Uterus (tissue), 3 donors: ENCODE measurements at regions not wholly inside any gene's neighbourhood (a gene's known extent, or its start where the extent isn't known, plus 50 kb on each side); places are given as distances from the start of the nearest gene placed in this dataset. TPM values are rescaled to one million over a fixed set of nuclear protein-coding genes. Genes with fewer than 3 reads are reported as not detected.

Experiments used
- DNase-seq, 2 donors: peaks; one replicate each; pipeline ENCODE4 v3.0.0-alpha.2; 2019 to 2020
- H3K27ac ChIP-seq, 2 donors: fragments of 200-600 bp; sonication (generic); 1 replicate in 1 of 2; 2 replicates in 1 of 2; pipeline ENCODE4 v1.5.1; 2016 to 2018
- H3K27me3 ChIP-seq, 2 donors: fragments of 200-600 bp; sonication (generic); one replicate each; pipeline ENCODE4 v1.5.1; 2018 to 2019; ENCODE audit warnings: control low read depth in 1 of 2
- H3K36me3 ChIP-seq, 2 donors: fragments of 200-600 bp; sonication (generic); one replicate each; pipeline ENCODE4 v1.5.1; 2019; ENCODE audit warnings: control low read depth in 1 of 2
- H3K4me1 ChIP-seq, 2 donors: fragments of 200-600 bp; sonication (generic); one replicate each; pipeline ENCODE4 v1.5.1; 2018 to 2019; ENCODE audit warnings: control low read depth in 1 of 2
- H3K4me3 ChIP-seq, 2 donors: fragments of 200-600 bp; sonication (generic); 1 replicate in 1 of 2; 2 replicates in 1 of 2; pipeline ENCODE4 v1.5.1; 2018 to 2019; ENCODE audit warnings: mild to moderate bottlenecking in 1 of 2
- H3K9me3 ChIP-seq, 2 donors: fragments of 200-600 bp; sonication (generic); one replicate each; pipeline ENCODE4 v1.5.1; 2019; ENCODE audit warnings: control low read depth in 1 of 2
- POLR2A ChIP-seq, 2 donors: fragments of 450-650 bp; IDR thresholded peaks; one replicate each; pipeline ENCODE4 v1.6.1; 2016; ENCODE audit warnings: antibody characterized with exemption in 2 of 2, mild to moderate bottlenecking in 1 of 2, moderate library complexity in 1 of 2
- intact Hi-C: fragments of 100-400 bp; cut with DNase I; formaldehyde crosslinking; loops from one replicate; pipeline ENCODE4 v1.15.1; 2023; ENCODE audit warnings: low total_unique reads
- small RNA-seq: library from RNA; depleted of rRNA; stranded (forward); fragments of <200 nt; gene quantifications from one replicate; pipeline ENCODE3, GENCODE V24; 2016
- TF ChIP-seq, protein P1 (sequence below), 4 experiments: fragments of 200-600 bp in 2 of 4; fragments of 450-650 bp in 2 of 4; sonication (generic) in 2 of 4; IDR thresholded peaks; one replicate each; pipeline ENCODE4 v1.5.1; 2016 to 2019; ENCODE audit warnings: antibody characterized with exemption in 4 of 4, mild to moderate bottlenecking in 2 of 4, moderate library complexity in 1 of 4
- donor health status: DM: yes; HTN: yes; CAD: no.

DNA sequence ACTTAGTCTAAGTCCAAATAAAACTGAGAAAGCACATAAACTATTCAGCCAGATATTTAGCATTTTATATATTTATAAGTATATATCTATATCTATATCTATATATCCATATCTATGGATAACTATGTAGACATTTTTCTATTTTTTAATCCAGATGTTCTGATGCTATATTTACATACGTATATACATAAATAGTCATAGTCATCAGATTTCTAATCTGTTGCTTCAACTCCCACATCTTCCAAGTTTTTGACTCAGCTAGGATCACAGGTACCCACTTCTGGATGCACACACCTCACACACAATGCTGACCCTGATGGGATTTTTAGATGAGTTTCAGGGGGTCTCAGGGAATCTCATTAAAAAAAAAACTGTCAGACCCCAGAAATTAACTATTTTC is 52.2 kb upstream of the ZC3H11B start:
- Histone ChIP-seq H3K9me3 (no peaks in the 10 kb centered on the region), H3K27me3 (no peaks in the 10 kb centered on the region), H3K27ac (no peak overlapping the region), H3K4me1 (no peaks in the 10 kb centered on the region), H3K36me3 (no peaks in the 10 kb centered on the region), H3K4me3 (no peak overlapping the region)
- no peak for DNase-seq
- TF ChIP-seq POLR2A (IDR thresholded peaks at IDR 0.05), result no peak
- TF ChIP-seq, protein P1, sequence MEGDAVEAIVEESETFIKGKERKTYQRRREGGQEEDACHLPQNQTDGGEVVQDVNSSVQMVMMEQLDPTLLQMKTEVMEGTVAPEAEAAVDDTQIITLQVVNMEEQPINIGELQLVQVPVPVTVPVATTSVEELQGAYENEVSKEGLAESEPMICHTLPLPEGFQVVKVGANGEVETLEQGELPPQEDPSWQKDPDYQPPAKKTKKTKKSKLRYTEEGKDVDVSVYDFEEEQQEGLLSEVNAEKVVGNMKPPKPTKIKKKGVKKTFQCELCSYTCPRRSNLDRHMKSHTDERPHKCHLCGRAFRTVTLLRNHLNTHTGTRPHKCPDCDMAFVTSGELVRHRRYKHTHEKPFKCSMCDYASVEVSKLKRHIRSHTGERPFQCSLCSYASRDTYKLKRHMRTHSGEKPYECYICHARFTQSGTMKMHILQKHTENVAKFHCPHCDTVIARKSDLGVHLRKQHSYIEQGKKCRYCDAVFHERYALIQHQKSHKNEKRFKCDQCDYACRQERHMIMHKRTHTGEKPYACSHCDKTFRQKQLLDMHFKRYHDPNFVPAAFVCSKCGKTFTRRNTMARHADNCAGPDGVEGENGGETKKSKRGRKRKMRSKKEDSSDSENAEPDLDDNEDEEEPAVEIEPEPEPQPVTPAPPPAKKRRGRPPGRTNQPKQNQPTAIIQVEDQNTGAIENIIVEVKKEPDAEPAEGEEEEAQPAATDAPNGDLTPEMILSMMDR (IDR thresholded peaks at IDR 0.05), result no peak
- intact Hi-C loops, result no loop called here

DNA sequence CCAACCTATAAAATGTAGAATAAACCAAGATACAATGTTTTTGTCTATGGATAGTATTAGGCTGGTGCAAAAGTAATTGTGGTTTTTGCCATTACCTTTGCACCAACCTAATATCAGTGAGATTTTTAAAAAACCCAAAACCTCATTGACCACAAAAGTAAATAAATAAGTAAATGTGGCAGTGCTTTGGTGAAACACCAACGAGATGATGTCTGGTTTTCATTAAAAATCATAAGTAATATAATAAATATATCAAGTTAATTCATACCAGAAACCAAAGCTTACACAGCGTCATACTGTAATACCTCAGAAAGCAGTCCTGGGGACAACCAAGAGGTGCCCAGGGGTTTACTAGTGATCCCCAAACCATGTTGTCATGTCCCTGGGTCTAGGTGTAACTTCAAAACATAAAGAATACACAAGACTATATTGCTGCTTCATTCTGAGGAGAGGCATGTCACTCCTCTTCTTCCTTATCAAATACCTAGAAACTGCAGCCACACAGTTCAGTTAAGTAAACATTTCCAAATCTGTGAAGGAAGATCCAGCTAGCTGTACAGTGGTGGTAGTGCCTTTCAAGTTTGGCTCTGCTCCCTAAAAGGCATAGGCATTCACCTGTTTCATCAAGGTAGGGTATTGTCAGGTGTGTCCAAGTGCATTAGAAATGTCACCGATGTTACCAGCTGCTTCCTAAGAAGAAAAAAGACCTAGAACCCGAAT is 51.6 kb upstream of the ZC3H11B start:
- no peak for TF ChIP-seq POLR2A (IDR thresholded peaks at IDR 0.05)
- TF ChIP-seq, protein P1 (IDR thresholded peaks at IDR 0.05), result no peak
- Histone ChIP-seq H3K27me3 (no peaks in the 10 kb centered on the region), H3K27ac (no peak overlapping the region), H3K4me3 (no peak overlapping the region), H3K9me3 (no peaks in the 10 kb centered on the region), H3K4me1 (no peaks in the 10 kb centered on the region), H3K36me3 (no peaks in the 10 kb centered on the region)
- DNase-seq, result no peak
- intact Hi-C loops, result no loop called here

Small RNAs in the stretch of these regions (small RNA-seq; reads per million reads assigned to genes)
- gene RNA5SP76, result not detected
